SU-DHL-6 (cell line): ENCODE measurements at regions not wholly inside any gene's neighbourhood (a gene's known extent, or its start where the extent isn't known, plus 50 kb on each side); places are given as distances from the start of the nearest gene placed in this dataset.

ENCODE experiments used
- H2AFZ ChIP-seq: fragments of 200-600 bp; sonication (generic); 2 replicates; pipeline ENCODE4 v1.6.1; 2014; ENCODE audit warnings: low read depth, mild to moderate bottlenecking, moderate library complexity, mixed read lengths, antibody characterized with exemption, low read length; ENCODE audit not compliant: severe bottlenecking
- H3F3A ChIP-seq: fragments of 200-600 bp; shearing (Covaris generic); 2 replicates; pipeline ENCODE4 v1.6.0; 2016; ENCODE audit warnings: antibody characterized with exemption, mild to moderate bottlenecking; ENCODE audit not compliant: insufficient read depth
- H3K27ac ChIP-seq: fragments of 200-600 bp; sonication (generic); 2 replicates; pipeline ENCODE4 v1.5.1; 2016; ENCODE audit warnings: low read depth, mild to moderate bottlenecking, low read length, moderate library complexity, mixed read lengths
- H3K27me3 ChIP-seq: fragments of 200-600 bp; sonication (generic), shearing (Covaris generic); 2 replicates; pipeline ENCODE4 v1.6.0; 2014; ENCODE audit warnings: mild to moderate bottlenecking, low read length
- H3K36me3 ChIP-seq: fragments of 200-600 bp; sonication (generic); 2 replicates; pipeline ENCODE4 v1.6.1; 2014; ENCODE audit warnings: mild to moderate bottlenecking, low read length, mixed read lengths
- H3K4me2 ChIP-seq: fragments of 300-600, 200-600 bp; shearing (Covaris generic), sonication (generic); 2 replicates; pipeline ENCODE4 v1.6.0; 2014; ENCODE audit warnings: low read length, low read depth, mild to moderate bottlenecking; ENCODE audit not compliant: poor library complexity, severe bottlenecking
- H3K4me3 ChIP-seq: fragments of 200-600 bp; sonication (generic); 2 replicates; pipeline ENCODE4 v1.5.1; 2014; ENCODE audit warnings: antibody characterized with exemption, low read length, mild to moderate bottlenecking, mixed read lengths; ENCODE audit not compliant: insufficient read depth, poor library complexity, severe bottlenecking
- H3K79me2 ChIP-seq: fragments of 200-600 bp; sonication (generic); 2 replicates; pipeline ENCODE4 v1.6.1; 2014; ENCODE audit warnings: mild to moderate bottlenecking, low read length, moderate library complexity; ENCODE audit not compliant: insufficient read depth
- H3K9ac ChIP-seq: fragments of 200-600 bp; sonication (generic); 2 replicates; pipeline ENCODE4 v1.7.0; 2014; ENCODE audit warnings: mild to moderate bottlenecking, low read length
- H3K9me2 ChIP-seq: fragments of 200-600 bp; sonication (generic); replicated peaks from 2 replicates; pipeline ENCODE4 v1.6.1; 2014; ENCODE audit warnings: low read length; ENCODE audit not compliant: insufficient read depth
- H3K9me3 ChIP-seq: fragments of 200-600 bp; sonication (generic); 2 replicates; pipeline ENCODE4 v1.6.1; 2014; ENCODE audit warnings: low read length, mixed read lengths; ENCODE audit not compliant: insufficient read depth
- H4K20me1 ChIP-seq: fragments of 200-600 bp; sonication (generic); 2 replicates; pipeline ENCODE4 v1.6.1; 2014; ENCODE audit warnings: low read depth, mild to moderate bottlenecking, antibody characterized with exemption, low read length, moderate library complexity, mixed read lengths
- CTCF ChIP-seq: fragments of 200-600 bp; sonication (generic); IDR thresholded peaks from one replicate; pipeline ENCODE4 v1.5.1; 2017; ENCODE audit warnings: antibody characterized with exemption, mild to moderate bottlenecking, low read length, moderate library complexity; ENCODE audit not compliant: insufficient read depth, poor library complexity, severe bottlenecking
- EZH2phosphoT487 ChIP-seq: fragments of 200-600 bp; sonication (generic), shearing (Covaris generic); conservative IDR thresholded peaks from 2 replicates; pipeline ENCODE4 v1.6.1; 2018; ENCODE audit warnings: mild to moderate bottlenecking, antibody characterized with exemption, low read length, moderate library complexity, mixed read lengths

- no peak overlapping the region for H3K9ac ChIP-seq
- H4K20me1 ChIP-seq = no peaks in the 10 kb centered on the region
- H3K9me2 ChIP-seq = no peaks in the 10 kb centered on the region
- no peaks in the 10 kb centered on the region for H3K36me3 ChIP-seq
- no peak overlapping the region for H3K4me2 ChIP-seq
- H3K9me3 ChIP-seq = no peaks in the 10 kb centered on the region
- no peaks in the 10 kb centered on the region for H3K79me2 ChIP-seq
- H3F3A ChIP-seq = no peaks in the 10 kb centered on the region
- H2AFZ ChIP-seq = no peak overlapping the region
- no peak for TF ChIP-seq CTCF
- TF ChIP-seq EZH2phosphoT487 = no peak
- no peak overlapping the region for H3K27ac ChIP-seq
- no peak overlapping the region for H3K4me3 ChIP-seq
- no peaks in the 10 kb centered on the region for H3K27me3 ChIP-seq
Measured at GRCh38 chr2:120613742-120614571, 121.7 kb upstream of the GLI2 start.

DNA sequence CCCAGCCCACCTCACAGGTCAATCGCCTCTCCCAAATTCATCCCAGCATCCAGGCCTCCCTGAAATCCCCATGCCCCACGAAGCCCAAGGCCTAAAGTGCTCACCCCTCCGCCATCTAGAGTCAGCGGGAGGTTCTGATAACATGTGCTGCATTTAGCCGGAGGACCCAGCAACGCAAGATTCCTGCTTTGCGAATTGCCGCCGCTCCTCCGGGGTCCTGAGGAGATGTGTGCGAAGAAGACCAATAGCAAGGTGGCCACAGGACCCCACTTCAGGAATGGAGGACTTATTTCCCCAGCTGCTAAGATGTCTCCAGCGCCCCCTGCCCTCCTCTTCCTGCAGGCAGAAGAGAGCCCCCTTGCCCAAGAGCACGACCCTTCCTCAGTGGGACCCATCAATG, 120.8 kb upstream of the GLI2 start:
- H2AFZ ChIP-seq = no peak overlapping the region
- H3K27me3 ChIP-seq = no peaks in the 10 kb centered on the region
- TF ChIP-seq EZH2phosphoT487 = no peak
- no peak for TF ChIP-seq CTCF
- H3K9me2 ChIP-seq = no peaks in the 10 kb centered on the region
- H3K9ac ChIP-seq = no peak overlapping the region
- no peaks in the 10 kb centered on the region for H3K9me3 ChIP-seq
- H3K27ac ChIP-seq = no peak overlapping the region
- no peaks in the 10 kb centered on the region for H3K79me2 ChIP-seq
- H4K20me1 ChIP-seq = no peaks in the 10 kb centered on the region
- H3F3A ChIP-seq = no peaks in the 10 kb centered on the region
- no peaks in the 10 kb centered on the region for H3K36me3 ChIP-seq
- no peak overlapping the region for H3K4me2 ChIP-seq
- no peak overlapping the region for H3K4me3 ChIP-seq

DNA sequence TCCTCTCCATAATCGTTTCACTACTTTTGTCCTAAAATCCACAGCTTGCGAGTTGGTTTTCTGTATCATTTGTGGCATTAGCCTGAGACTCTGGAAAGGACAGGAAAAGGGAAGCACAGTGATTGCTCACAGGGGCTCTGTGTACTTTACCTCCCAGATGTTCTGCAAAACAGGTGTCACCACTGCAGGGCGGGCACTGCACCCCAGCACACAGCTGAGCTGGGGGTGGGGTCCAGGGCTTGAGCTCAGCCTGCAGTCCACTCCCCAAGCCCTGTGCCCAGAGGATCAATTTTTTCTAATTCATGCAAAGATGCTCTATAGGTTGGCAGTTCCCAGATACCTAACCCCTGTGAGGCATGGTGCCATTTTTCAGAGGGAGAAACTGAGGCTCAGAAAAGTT, 119.4 kb upstream of the GLI2 start:
- H3K27me3 ChIP-seq = no peaks in the 10 kb centered on the region
- no peaks in the 10 kb centered on the region for H3K36me3 ChIP-seq
- no peak overlapping the region for H3K4me2 ChIP-seq
- no peak overlapping the region for H2AFZ ChIP-seq
- H3K79me2 ChIP-seq = no peaks in the 10 kb centered on the region
- H3K9ac ChIP-seq = no peak overlapping the region
- no peaks in the 10 kb centered on the region for H3K9me2 ChIP-seq
- no peaks in the 10 kb centered on the region for H4K20me1 ChIP-seq
- H3K4me3 ChIP-seq = no peak overlapping the region
- no peaks in the 10 kb centered on the region for H3F3A ChIP-seq
- no peak for TF ChIP-seq CTCF
- no peak for TF ChIP-seq EZH2phosphoT487
- no peak overlapping the region for H3K27ac ChIP-seq
- H3K9me3 ChIP-seq = no peaks in the 10 kb centered on the region
